ENCODE measurements at regions not wholly inside any gene's neighbourhood (a gene's known extent, or its start where the extent isn't known, plus 50 kb on each side); places are given as distances from the start of the nearest gene placed in this dataset.

DNA sequence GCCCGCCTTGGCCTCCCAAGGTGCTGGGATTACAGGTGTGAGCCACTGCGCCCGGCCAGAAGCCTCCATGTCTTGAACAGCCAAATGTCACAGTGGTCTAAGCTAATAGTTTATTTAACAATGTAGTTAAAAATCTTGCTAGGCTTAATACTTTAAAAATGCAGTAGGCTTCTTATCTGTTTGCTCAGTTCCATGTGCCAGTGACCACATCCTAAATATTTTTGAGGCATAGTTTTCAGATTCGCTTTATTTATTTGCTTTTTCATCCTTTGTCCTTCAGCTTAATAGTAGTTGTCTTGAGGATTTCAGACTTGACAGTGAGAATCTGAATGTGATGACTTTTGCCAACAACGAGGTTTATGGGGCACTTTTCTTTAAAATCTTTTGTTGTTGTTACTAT is 59.9 kb upstream of the PRRX1 start:
- no peaks in the 10 kb centered on the region for H3K27me3 Mint-ChIP-seq
- CTCF ChIA-PET, result interaction anchor here (1.2 kb wide), 1 partner anchor 15 kb away, joined by 3 read pairs; no protein-coding TSS in a partner anchor
- peaks cover 10% of the 10 kb centered on the region for H3K9me3 Mint-ChIP-seq
- POLR2A ChIA-PET, result no interaction called here
- no peaks in the 10 kb centered on the region for H3K36me3 Mint-ChIP-seq (ENCODE audit: low read depth)
- no peak overlapping the region for H3K27ac Mint-ChIP-seq
- no peaks in the 10 kb centered on the region for H3K4me1 Mint-ChIP-seq
- no peak for DNase-seq
- H3K4me3 Mint-ChIP-seq, result no peak overlapping the region

- Mint-ChIP-seq H3K36me3 (ENCODE audit: low read depth) (no peaks in the 10 kb centered on the region), H3K4me1 (no peaks in the 10 kb centered on the region), H3K9me3 (peaks cover 10% of the 10 kb centered on the region), H3K4me3 (no peak overlapping the region), H3K27me3 (no peaks in the 10 kb centered on the region), H3K27ac (no peak overlapping the region)
- no peak for DNase-seq
- POLR2A ChIA-PET, result no interaction called here
- CTCF ChIA-PET, result interaction anchor here (0.7 to 1.2 kb wide), 2 partner anchors 16 to 287 kb away, joined by 3 read pairs; no protein-coding TSS in a partner anchor
Measured at GRCh38 chr1:170604889-170605288, 59.0 kb upstream of the PRRX1 start.
